A549 (cell line): ENCODE measurements at regions not wholly inside any gene's neighbourhood (a gene's known extent, or its start where the extent isn't known, plus 50 kb on each side); places are given as distances from the start of the nearest gene placed in this dataset.

Source experiments
- CBX8 ChIP-seq: fragments of 200-600 bp; sonication (generic); IDR thresholded peaks from 2 replicates; pipeline ENCODE4 v1.6.1; 2016
- CTCF ChIP-seq: fragments of >200 bp; sonication (Bioruptor Twin); formaldehyde crosslinking; IDR thresholded peaks from 3 replicates; pipeline ENCODE4 v1.5.1; 2016
- MAFK ChIP-seq: fragments of 450-650 bp; IDR thresholded peaks from 2 replicates; pipeline ENCODE4 v1.6.1; 2014; ENCODE audit not compliant: partially characterized antibody
- MAZ ChIP-seq: fragments of 150-350 bp; IDR thresholded peaks from 2 replicates; pipeline ENCODE4 v1.6.1; 2014; ENCODE audit warnings: antibody characterized with exemption, low read depth, low read length, borderline replicate concordance
- RCOR1 ChIP-seq: fragments of 150-350 bp; IDR thresholded peaks from 2 replicates; pipeline ENCODE4 v1.6.1; 2014; ENCODE audit warnings: antibody characterized with exemption, low read length, low read depth
- REST ChIP-seq: fragments of 200-600 bp; sonication (generic); IDR thresholded peaks from 2 replicates; pipeline ENCODE4 v1.6.1; 2016; ENCODE audit warnings: antibody characterized with exemption, mild to moderate bottlenecking, moderate library complexity

- TF ChIP-seq REST: no peak
- TF ChIP-seq CTCF: no peak
- TF ChIP-seq CBX8: no peak
- TF ChIP-seq MAZ: no peak
- TF ChIP-seq MAFK: no peak
- no peak for TF ChIP-seq RCOR1
Observed at GRCh38 chr11:134857035-134857434, 445.0 kb upstream of the B3GAT1 start.
